ENCODE measurements at regions not wholly inside any gene's neighbourhood (a gene's known extent, or its start where the extent isn't known, plus 50 kb on each side); places are given as distances from the start of the nearest gene placed in this dataset.
"Not testable (repeated sequence)": the region's sequence is repeated elsewhere in the genome, so short reads cannot be mapped to it uniquely, and the experiment has no call there.

GRCh38 chrX:109782994-109783700 lies 50.1 kb upstream of the ACSL4 start:
- no peak overlapping the region for H3K9ac ChIP-seq (ENCODE audit: low read depth, low read length)
- no peak overlapping the region for H3K4me2 ChIP-seq (ENCODE audit: low read length)
- no peaks in the 10 kb centered on the region for H3K36me3 ChIP-seq (ENCODE audit: insufficient read depth, low read length)
- no peak overlapping the region for H3K4me3 ChIP-seq (ENCODE audit: low read length)
- no peaks in the 10 kb centered on the region for H3K4me1 ChIP-seq (ENCODE audit: control insufficient read depth, insufficient read depth, low read length)
- no peaks in the 10 kb centered on the region for H3K9me3 ChIP-seq (replicated peaks; ENCODE audit: low read length)
- peaks cover 8% of the 10 kb centered on the region for H3K27me3 ChIP-seq (ENCODE audit: control insufficient read depth, insufficient read depth, low read length)

DNA sequence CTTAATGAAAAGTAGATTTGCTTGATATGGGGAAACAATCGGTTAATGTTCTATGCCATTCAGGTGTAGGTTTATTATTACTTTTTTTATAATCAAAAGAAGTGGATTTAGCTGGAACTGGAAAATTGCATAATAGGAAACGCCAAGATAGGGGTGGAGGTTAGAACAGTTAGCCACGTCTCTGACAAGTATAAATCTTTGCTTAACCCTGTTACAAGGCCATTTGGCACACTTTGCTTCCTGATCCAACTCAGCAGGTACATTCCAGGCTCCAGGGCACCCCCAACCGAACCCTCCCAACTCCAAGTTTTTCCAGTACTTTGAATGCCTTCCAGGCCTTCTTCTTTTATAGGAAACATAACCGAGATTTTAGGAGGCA lies 50.6 kb upstream of the ACSL4 start:
- Histone ChIP-seq H3K4me3 (ENCODE audit: low read length) (no peak overlapping the region), H3K9me3 (replicated peaks; ENCODE audit: low read length) (no peaks in the 10 kb centered on the region), H3K9ac (ENCODE audit: low read depth, low read length) (no peak overlapping the region), H3K4me1 (ENCODE audit: control insufficient read depth, insufficient read depth, low read length) (no peaks in the 10 kb centered on the region), H3K4me2 (ENCODE audit: low read length) (no peak overlapping the region), H3K36me3 (ENCODE audit: insufficient read depth, low read length) (no peaks in the 10 kb centered on the region), H3K27me3 (ENCODE audit: control insufficient read depth, insufficient read depth, low read length) (peaks cover 8% of the 10 kb centered on the region)

GRCh38 chrX:109785053-109785452 lies 52.0 kb upstream of the ACSL4 start:
- no peak overlapping the region for H3K9ac ChIP-seq (ENCODE audit: low read depth, low read length)
- no peaks in the 10 kb centered on the region for H3K4me1 ChIP-seq (ENCODE audit: control insufficient read depth, insufficient read depth, low read length)
- no peaks in the 10 kb centered on the region for H3K36me3 ChIP-seq (ENCODE audit: insufficient read depth, low read length)
- H3K4me2 ChIP-seq (ENCODE audit: low read length), result no peak overlapping the region
- no peak overlapping the region for H3K4me3 ChIP-seq (ENCODE audit: low read length)
- peaks cover 8% of the 10 kb centered on the region for H3K27me3 ChIP-seq (ENCODE audit: control insufficient read depth, insufficient read depth, low read length)
- no peaks in the 10 kb centered on the region for H3K9me3 ChIP-seq (replicated peaks; ENCODE audit: low read length)

- peaks cover 11% of the 10 kb centered on the region for H3K27me3 ChIP-seq (ENCODE audit: control insufficient read depth, insufficient read depth, low read length)
- not testable (repeated sequence) for H3K4me3 ChIP-seq (ENCODE audit: low read length); H3K36me3 ChIP-seq (ENCODE audit: insufficient read depth, low read length); H3K4me1 ChIP-seq (ENCODE audit: control insufficient read depth, insufficient read depth, low read length); H3K9me3 ChIP-seq (replicated peaks; ENCODE audit: low read length); H3K9ac ChIP-seq (ENCODE audit: low read depth, low read length); H3K4me2 ChIP-seq (ENCODE audit: low read length)
These were observed 57.5 kb upstream of the ACSL4 start for GRCh38 chrX:109790511-109790910.

GRCh38 chrX:109793191-109793590 lies 60.1 kb upstream of the ACSL4 start:
- Histone ChIP-seq H3K4me1 (ENCODE audit: control insufficient read depth, insufficient read depth, low read length) (peaks cover 4% of the 10 kb centered on the region), H3K4me3 (ENCODE audit: low read length) (no peak overlapping the region), H3K4me2 (ENCODE audit: low read length) (no peak overlapping the region), H3K36me3 (ENCODE audit: insufficient read depth, low read length) (no peaks in the 10 kb centered on the region), H3K9ac (ENCODE audit: low read depth, low read length) (no peak overlapping the region), H3K27me3 (ENCODE audit: control insufficient read depth, insufficient read depth, low read length) (peaks cover 12% of the 10 kb centered on the region), H3K9me3 (replicated peaks; ENCODE audit: low read length) (no peaks in the 10 kb centered on the region)

DNA sequence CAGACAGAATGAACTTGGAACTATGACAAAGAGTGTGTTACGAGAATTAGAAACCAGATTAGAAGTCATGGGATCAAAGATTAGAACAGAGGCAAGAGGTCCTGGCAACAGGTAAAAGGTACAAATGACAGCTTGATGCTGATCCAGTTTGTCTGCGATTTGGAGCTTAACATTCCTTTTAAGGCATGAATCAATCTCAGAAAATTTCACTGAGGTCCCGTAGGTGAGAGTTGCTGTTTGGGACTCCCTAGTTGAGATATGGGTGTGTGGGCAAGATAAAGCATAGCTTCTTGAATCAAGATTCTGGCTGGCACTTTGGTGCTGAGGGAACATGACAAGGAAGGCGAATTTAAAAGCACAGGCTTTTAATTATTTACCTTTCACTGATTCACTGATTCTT lies 62.6 kb upstream of the ACSL4 start:
- no peak overlapping the region for H3K9ac ChIP-seq (ENCODE audit: low read depth, low read length)
- no peak overlapping the region for H3K4me3 ChIP-seq (ENCODE audit: low read length)
- no peak overlapping the region for H3K4me2 ChIP-seq (ENCODE audit: low read length)
- no peaks in the 10 kb centered on the region for H3K36me3 ChIP-seq (ENCODE audit: insufficient read depth, low read length)
- H3K9me3 ChIP-seq (replicated peaks; ENCODE audit: low read length), result no peaks in the 10 kb centered on the region
- peaks cover 4% of the 10 kb centered on the region for H3K4me1 ChIP-seq (ENCODE audit: control insufficient read depth, insufficient read depth, low read length)
- peaks cover 19% of the 10 kb centered on the region for H3K27me3 ChIP-seq (ENCODE audit: control insufficient read depth, insufficient read depth, low read length)

- peaks cover 4% of the 10 kb centered on the region for H3K4me1 ChIP-seq (ENCODE audit: control insufficient read depth, insufficient read depth, low read length)
- H3K4me2 ChIP-seq (ENCODE audit: low read length), result no peak overlapping the region
- H3K27me3 ChIP-seq (ENCODE audit: control insufficient read depth, insufficient read depth, low read length), result peaks cover 11% of the 10 kb centered on the region
- no peaks in the 10 kb centered on the region for H3K9me3 ChIP-seq (replicated peaks; ENCODE audit: low read length)
- no peaks in the 10 kb centered on the region for H3K36me3 ChIP-seq (ENCODE audit: insufficient read depth, low read length)
- H3K4me3 ChIP-seq (ENCODE audit: low read length), result no peak overlapping the region
- no peak overlapping the region for H3K9ac ChIP-seq (ENCODE audit: low read depth, low read length)
These were observed 64.4 kb upstream of the ACSL4 start for GRCh38 chrX:109797311-109797975.

DNA sequence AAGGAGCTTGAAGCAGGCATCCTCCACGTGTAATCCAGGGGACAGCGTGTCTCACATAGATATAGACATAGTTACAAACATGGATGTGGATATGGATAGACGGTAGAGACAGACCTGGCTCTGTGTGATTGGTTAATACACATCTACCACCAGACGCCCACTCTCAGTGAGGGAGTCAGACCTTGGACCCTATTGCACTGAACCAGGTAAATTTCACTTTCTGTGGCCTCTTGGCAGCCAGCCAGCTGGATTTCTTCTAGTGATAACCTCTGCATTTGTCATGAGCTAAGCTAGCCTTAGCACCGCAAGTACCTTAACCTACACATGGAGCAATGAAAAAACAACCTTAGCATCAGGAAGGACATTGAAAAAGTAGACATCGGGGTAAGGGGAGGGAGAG lies 79.2 kb upstream of the ACSL4 start:
- no peak overlapping the region for H3K9ac ChIP-seq (ENCODE audit: low read depth, low read length)

GRCh38 chrX:109813236-109813635 lies 80.2 kb upstream of the ACSL4 start:
- H3K36me3 ChIP-seq (ENCODE audit: insufficient read depth, low read length), result no peaks in the 10 kb centered on the region
- H3K4me2 ChIP-seq (ENCODE audit: low read length), result no peak overlapping the region
- H3K4me3 ChIP-seq (ENCODE audit: low read length), result no peak overlapping the region
- H3K27me3 ChIP-seq (ENCODE audit: control insufficient read depth, insufficient read depth, low read length), result peaks cover 31% of the 10 kb centered on the region
- no peaks in the 10 kb centered on the region for H3K9me3 ChIP-seq (replicated peaks; ENCODE audit: low read length)
- no peaks in the 10 kb centered on the region for H3K4me1 ChIP-seq (ENCODE audit: control insufficient read depth, insufficient read depth, low read length)
- no peak overlapping the region for H3K9ac ChIP-seq (ENCODE audit: low read depth, low read length)

More for the DNA sequence above, 79.2 kb upstream of the ACSL4 start:
- Histone ChIP-seq H3K36me3 (ENCODE audit: insufficient read depth, low read length) (no peaks in the 10 kb centered on the region), H3K4me1 (ENCODE audit: control insufficient read depth, insufficient read depth, low read length) (no peaks in the 10 kb centered on the region), H3K27me3 (ENCODE audit: control insufficient read depth, insufficient read depth, low read length) (peaks cover 29% of the 10 kb centered on the region), H3K4me2 (ENCODE audit: low read length) (no peak overlapping the region), H3K9me3 (replicated peaks; ENCODE audit: low read length) (no peaks in the 10 kb centered on the region), H3K4me3 (ENCODE audit: low read length) (no peak overlapping the region)

DNA sequence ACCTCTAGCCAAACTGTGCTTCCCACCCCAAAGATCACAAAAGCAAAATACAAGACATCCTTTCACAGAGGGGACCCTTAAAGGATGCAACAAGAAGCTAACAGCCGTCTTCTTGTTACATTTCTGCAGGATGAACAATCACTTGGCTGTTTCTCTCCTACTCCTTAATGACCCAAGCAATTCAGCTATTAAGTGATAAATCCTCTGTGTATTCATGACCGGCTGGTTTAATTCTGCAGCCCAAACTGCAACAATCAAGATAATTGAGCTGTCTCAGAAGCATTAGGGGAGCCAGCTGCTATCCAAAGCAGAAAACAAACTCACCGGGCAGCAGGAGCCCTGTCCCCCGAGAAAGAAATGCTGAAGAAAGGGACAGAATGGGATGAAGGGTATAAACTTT lies 85.9 kb upstream of the ACSL4 start:
- H3K36me3 ChIP-seq (ENCODE audit: insufficient read depth, low read length), result no peaks in the 10 kb centered on the region
- peaks cover 39% of the 10 kb centered on the region for H3K27me3 ChIP-seq (ENCODE audit: control insufficient read depth, insufficient read depth, low read length)
- no peak overlapping the region for H3K9ac ChIP-seq (ENCODE audit: low read depth, low read length)
- peaks cover 6% of the 10 kb centered on the region for H3K4me1 ChIP-seq (ENCODE audit: control insufficient read depth, insufficient read depth, low read length)
- no peak overlapping the region for H3K4me2 ChIP-seq (ENCODE audit: low read length)
- no peaks in the 10 kb centered on the region for H3K9me3 ChIP-seq (replicated peaks; ENCODE audit: low read length)
- H3K4me3 ChIP-seq (ENCODE audit: low read length), result no peak overlapping the region

DNA sequence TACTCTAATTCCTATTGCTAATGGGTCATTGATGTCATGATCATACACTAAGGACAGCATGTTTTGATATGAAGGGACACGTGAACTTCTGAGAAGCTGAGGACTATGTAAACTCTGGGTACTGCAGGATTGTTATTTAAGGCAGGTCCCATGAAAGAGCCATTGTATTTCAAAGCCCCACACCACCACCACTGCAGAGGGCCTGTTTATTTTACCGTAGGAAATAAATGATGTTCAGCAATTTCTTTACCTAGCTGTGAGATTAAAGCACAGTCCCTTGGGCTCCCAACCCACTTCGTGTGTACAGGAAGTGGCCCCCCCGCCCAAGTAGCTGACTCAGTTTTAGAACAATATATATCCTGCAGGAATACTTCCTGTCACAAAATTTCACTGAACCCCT lies 89.8 kb upstream of the ACSL4 start:
- Histone ChIP-seq H3K27me3 (ENCODE audit: control insufficient read depth, insufficient read depth, low read length) (peaks cover 14% of the 10 kb centered on the region), H3K9me3 (replicated peaks; ENCODE audit: low read length) (no peaks in the 10 kb centered on the region), H3K9ac (ENCODE audit: low read depth, low read length) (no peak overlapping the region), H3K4me3 (ENCODE audit: low read length) (no peak overlapping the region), H3K4me1 (ENCODE audit: control insufficient read depth, insufficient read depth, low read length) (peaks cover 19% of the 10 kb centered on the region), H3K4me2 (ENCODE audit: low read length) (no peak overlapping the region), H3K36me3 (ENCODE audit: insufficient read depth, low read length) (no peaks in the 10 kb centered on the region)

Measured in skeletal muscle satellite cell (primary cell).